ENCODE measurements at regions not wholly inside any gene's neighbourhood (a gene's known extent, or its start where the extent isn't known, plus 50 kb on each side); places are given as distances from the start of the nearest gene placed in this dataset.

- Histone ChIP-seq H4K8ac (replicated peaks; ENCODE audit: insufficient read length, low read depth, low read length) (no peak overlapping the region), H2BK120ac (ENCODE audit: low read depth, low read length, poor library complexity, severe bottlenecking) (no peak overlapping the region), H3K14ac (ENCODE audit: insufficient read depth, low read length) (no peak overlapping the region), H3K27me3 (ENCODE audit: insufficient read depth, low read length) (no peaks in the 10 kb centered on the region), H3K27ac (ENCODE audit: insufficient read length, low read depth, low read length) (no peak overlapping the region), H3K9ac (ENCODE audit: extremely low read depth, insufficient read length, low read length) (no peak overlapping the region), H3K56ac (ENCODE audit: insufficient read length, low read depth, low read length) (no peak overlapping the region), H2AFZ (ENCODE audit: low read length) (no peak overlapping the region), H3K4me1 (ENCODE audit: insufficient read depth, low read length) (no peaks in the 10 kb centered on the region), H4K20me1 (ENCODE audit: control insufficient read depth, insufficient read depth, insufficient read length) (no peaks in the 10 kb centered on the region), H2BK15ac (ENCODE audit: low read depth, low read length) (no peak overlapping the region), H3K4me2 (ENCODE audit: insufficient read depth, insufficient read length, low read length) (no peak overlapping the region), H2AK5ac (ENCODE audit: insufficient read length, low read length) (no peak overlapping the region), H2BK12ac (ENCODE audit: insufficient read length, low read depth, low read length) (no peak overlapping the region), H3K23ac (ENCODE audit: insufficient read length, low read depth, low read length) (no peak overlapping the region), H4K91ac (ENCODE audit: insufficient read length, low read depth, low read length) (no peak overlapping the region), H2BK20ac (ENCODE audit: low read depth, low read length, poor library complexity, severe bottlenecking) (no peak overlapping the region), H4K5ac (ENCODE audit: insufficient read length, low read depth, low read length) (no peak overlapping the region), H3K9me3 (ENCODE audit: control insufficient read depth, low read depth, low read length) (no peaks in the 10 kb centered on the region), H3K79me2 (ENCODE audit: insufficient read depth, low read length) (no peaks in the 10 kb centered on the region), H3K23me2 (ENCODE audit: insufficient read length, low read depth, low read length, poor library complexity, severe bottlenecking) (no peaks in the 10 kb centered on the region), H3T11ph (ENCODE audit: low read length) (no peak overlapping the region), H2BK5ac (ENCODE audit: insufficient read length, low read length) (no peak overlapping the region), H3K4ac (ENCODE audit: low read depth, low read length) (no peak overlapping the region), H3K79me1 (ENCODE audit: insufficient read depth, low read depth, low read length, poor library complexity, severe bottlenecking) (no peaks in the 10 kb centered on the region), H3K18ac (ENCODE audit: insufficient read length, low read depth, low read length) (no peak overlapping the region)
- no CpG with 5 or more reads among the region's 6 CpGs for WGBS (ENCODE audit: extremely low coverage, insufficient read length, low lambda C conversion rate)
- Mint-ChIP-seq H3K27me3 (ENCODE audit: low read depth) (no peaks in the 10 kb centered on the region), H3K9me3 (peaks cover 5 to 8% of the 10 kb centered on the region in 2 experiments; a peak in 4 of 5 replicates), H3K4me1 (peaks cover 5 to 6% of the 10 kb centered on the region in 2 experiments), H3K36me3 (ENCODE audit: insufficient read depth in 1 of 3, low read depth in 3 of 3) (peaks cover 0 to 5% (median 3%) of the 10 kb centered on the region in 3 experiments; a peak in 5 of 7 replicates), H3K4me3 (no peak overlapping the region), H3K27ac (no peak overlapping the region)
- no peak for TF ChIP-seq CTCF (conservative IDR thresholded peaks at IDR 0.05)
- DNase-seq = no peak
Observed at GRCh38 chr17:12438212-12438611, 227.5 kb upstream of the MYOCD start.

All from H9 (cell line).